ENCODE measurements at regions not wholly inside any gene's neighbourhood (a gene's known extent, or its start where the extent isn't known, plus 50 kb on each side); places are given as distances from the start of the nearest gene placed in this dataset.

- no peaks in the 10 kb centered on the region for H3K36me3 ChIP-seq (ENCODE audit: insufficient read depth, low read length)
- WGBS: no CpG with 5 or more reads among the region's 1 CpG
- peaks cover 3% of the 10 kb centered on the region; the same call in 1 of the 2 replicates for H3K4me1 ChIP-seq (ENCODE audit: insufficient read depth, low read length)
- H3K27me3 ChIP-seq (ENCODE audit: insufficient read depth, low read length): no peaks in the 10 kb centered on the region; the same call in 1 of the 2 replicates
- no peak overlapping the region for H3K9ac ChIP-seq (ENCODE audit: low read depth, low read length)
- H3K4me3 ChIP-seq (ENCODE audit: low read length): no peak overlapping the region
- peaks cover 5% of the 10 kb centered on the region; the same call in 1 of the 2 replicates for H3K9me3 ChIP-seq (ENCODE audit: insufficient read depth, low read depth, low read length)
- H3K27ac ChIP-seq (ENCODE audit: low read depth, low read length): no peak overlapping the region
Measured at GRCh38 chr10:76700241-76700640, 937.4 kb downstream of the KCNMA1 start.

- no peak overlapping the region for H3K27ac ChIP-seq (ENCODE audit: low read depth, low read length)
- no peak overlapping the region for H3K9ac ChIP-seq (ENCODE audit: low read depth, low read length)
- H3K36me3 ChIP-seq (ENCODE audit: insufficient read depth, low read length): no peaks in the 10 kb centered on the region
- H3K4me1 ChIP-seq (ENCODE audit: insufficient read depth, low read length): peaks cover 3% of the 10 kb centered on the region; the same call in 1 of the 2 replicates
- no peak overlapping the region for H3K4me3 ChIP-seq (ENCODE audit: low read length)
- no peaks in the 10 kb centered on the region; the same call in 1 of the 2 replicates for H3K27me3 ChIP-seq (ENCODE audit: insufficient read depth, low read length)
- peaks cover 5% of the 10 kb centered on the region; the same call in 1 of the 2 replicates for H3K9me3 ChIP-seq (ENCODE audit: insufficient read depth, low read depth, low read length)
Measured at GRCh38 chr10:76697923-76698322, 939.7 kb downstream of the KCNMA1 start.

- Histone ChIP-seq H3K4me3 (ENCODE audit: low read length) (no peak overlapping the region), H3K4me1 (ENCODE audit: insufficient read depth, low read length) (peaks cover 3% of the 10 kb centered on the region; the same call in 1 of the 2 replicates), H3K36me3 (ENCODE audit: insufficient read depth, low read length) (no peaks in the 10 kb centered on the region), H3K9me3 (ENCODE audit: insufficient read depth, low read depth, low read length) (peaks cover 5% of the 10 kb centered on the region), H3K9ac (ENCODE audit: low read depth, low read length) (no peak overlapping the region), H3K27ac (ENCODE audit: low read depth, low read length) (no peak overlapping the region), H3K27me3 (ENCODE audit: insufficient read depth, low read length) (no peaks in the 10 kb centered on the region; the same call in 1 of the 2 replicates)
Measured at GRCh38 chr10:76695069-76695468, 942.5 kb downstream of the KCNMA1 start.

- H3K9ac ChIP-seq (ENCODE audit: low read depth, low read length): no peak overlapping the region
- no peak overlapping the region for H3K27ac ChIP-seq (ENCODE audit: low read depth, low read length)
- no peaks in the 10 kb centered on the region for H3K27me3 ChIP-seq (ENCODE audit: insufficient read depth, low read length)
- H3K36me3 ChIP-seq (ENCODE audit: insufficient read depth, low read length): no peaks in the 10 kb centered on the region
- 98% methylated on average over 3 of the region's 5 CpGs for WGBS
- H3K4me1 ChIP-seq (ENCODE audit: insufficient read depth, low read length): no peaks in the 10 kb centered on the region
- no peak overlapping the region for H3K4me3 ChIP-seq (ENCODE audit: low read length)
- H3K9me3 ChIP-seq (ENCODE audit: insufficient read depth, low read depth, low read length): peaks cover 5% of the 10 kb centered on the region
Measured at GRCh38 chr10:76686201-76686600, 951.4 kb downstream of the KCNMA1 start.

GRCh38 chr10:76684968-76685367 is 952.6 kb downstream of the KCNMA1 start:
- WGBS: 91% methylated on average over 5 of the region's 5 CpGs
- Histone ChIP-seq H3K9ac (ENCODE audit: low read depth, low read length) (no peak overlapping the region), H3K4me3 (ENCODE audit: low read length) (no peak overlapping the region), H3K27me3 (ENCODE audit: insufficient read depth, low read length) (no peaks in the 10 kb centered on the region), H3K27ac (ENCODE audit: low read depth, low read length) (no peak overlapping the region), H3K9me3 (ENCODE audit: insufficient read depth, low read depth, low read length) (no peaks in the 10 kb centered on the region), H3K36me3 (ENCODE audit: insufficient read depth, low read length) (no peaks in the 10 kb centered on the region), H3K4me1 (ENCODE audit: insufficient read depth, low read length) (no peaks in the 10 kb centered on the region)

GRCh38 chr10:76681153-76681552 is 956.5 kb downstream of the KCNMA1 start:
- H3K9ac ChIP-seq (ENCODE audit: low read depth, low read length): no peak overlapping the region
- no peak overlapping the region for H3K27ac ChIP-seq (ENCODE audit: low read depth, low read length)
- no peaks in the 10 kb centered on the region for H3K27me3 ChIP-seq (ENCODE audit: insufficient read depth, low read length)
- no peaks in the 10 kb centered on the region for H3K9me3 ChIP-seq (ENCODE audit: insufficient read depth, low read depth, low read length)
- no peak overlapping the region for H3K4me3 ChIP-seq (ENCODE audit: low read length)
- no peaks in the 10 kb centered on the region for H3K36me3 ChIP-seq (ENCODE audit: insufficient read depth, low read length)
- no peaks in the 10 kb centered on the region for H3K4me1 ChIP-seq (ENCODE audit: insufficient read depth, low read length)
- WGBS: 86% methylated on average over 1 of the region's 1 CpG

GRCh38 chr10:76679030-76679429 is 958.6 kb downstream of the KCNMA1 start:
- no peak overlapping the region for H3K9ac ChIP-seq (ENCODE audit: low read depth, low read length)
- no peak overlapping the region for H3K4me3 ChIP-seq (ENCODE audit: low read length)
- no peaks in the 10 kb centered on the region for H3K4me1 ChIP-seq (ENCODE audit: insufficient read depth, low read length)
- H3K27ac ChIP-seq (ENCODE audit: low read depth, low read length): no peak overlapping the region
- WGBS: 94% methylated on average over 2 of the region's 2 CpGs
- H3K9me3 ChIP-seq (ENCODE audit: insufficient read depth, low read depth, low read length): no peaks in the 10 kb centered on the region
- H3K36me3 ChIP-seq (ENCODE audit: insufficient read depth, low read length): no peaks in the 10 kb centered on the region
- H3K27me3 ChIP-seq (ENCODE audit: insufficient read depth, low read length): no peaks in the 10 kb centered on the region

GRCh38 chr10:76675951-76676587 is 961.5 kb downstream of the KCNMA1 start:
- Histone ChIP-seq H3K9ac (ENCODE audit: low read depth, low read length) (no peak overlapping the region), H3K36me3 (ENCODE audit: insufficient read depth, low read length) (no peaks in the 10 kb centered on the region), H3K4me1 (ENCODE audit: insufficient read depth, low read length) (no peaks in the 10 kb centered on the region), H3K9me3 (ENCODE audit: insufficient read depth, low read depth, low read length) (no peaks in the 10 kb centered on the region), H3K27ac (ENCODE audit: low read depth, low read length) (no peak overlapping the region), H3K27me3 (ENCODE audit: insufficient read depth, low read length) (no peaks in the 10 kb centered on the region), H3K4me3 (ENCODE audit: low read length) (no peak overlapping the region)
- 95% methylated on average over 4 of the region's 4 CpGs for WGBS

- Histone ChIP-seq H3K27ac (ENCODE audit: low read depth, low read length) (no peak overlapping the region), H3K4me1 (ENCODE audit: insufficient read depth, low read length) (no peaks in the 10 kb centered on the region), H3K9ac (ENCODE audit: low read depth, low read length) (no peak overlapping the region), H3K4me3 (ENCODE audit: low read length) (no peak overlapping the region), H3K36me3 (ENCODE audit: insufficient read depth, low read length) (no peaks in the 10 kb centered on the region), H3K27me3 (ENCODE audit: insufficient read depth, low read length) (no peaks in the 10 kb centered on the region), H3K9me3 (ENCODE audit: insufficient read depth, low read depth, low read length) (no peaks in the 10 kb centered on the region)
- WGBS: 93% methylated on average over 3 of the region's 3 CpGs
Measured at GRCh38 chr10:76675561-76675950, 962.1 kb downstream of the KCNMA1 start.

GRCh38 chr10:76667408-76668370 is 969.9 kb downstream of the KCNMA1 start:
- no peak overlapping the region for H3K27ac ChIP-seq (ENCODE audit: low read depth, low read length)
- no peaks in the 10 kb centered on the region for H3K9me3 ChIP-seq (ENCODE audit: insufficient read depth, low read depth, low read length)
- no peaks in the 10 kb centered on the region for H3K36me3 ChIP-seq (ENCODE audit: insufficient read depth, low read length)
- WGBS: 90% methylated on average over 4 of the region's 4 CpGs
- H3K27me3 ChIP-seq (ENCODE audit: insufficient read depth, low read length): no peaks in the 10 kb centered on the region
- no peak overlapping the region for H3K9ac ChIP-seq (ENCODE audit: low read depth, low read length)
- no peaks in the 10 kb centered on the region for H3K4me1 ChIP-seq (ENCODE audit: insufficient read depth, low read length)
- H3K4me3 ChIP-seq (ENCODE audit: low read length): no peak overlapping the region

GRCh38 chr10:76666891-76667290 is 970.7 kb downstream of the KCNMA1 start:
- Histone ChIP-seq H3K4me3 (ENCODE audit: low read length) (no peak overlapping the region), H3K27me3 (ENCODE audit: insufficient read depth, low read length) (no peaks in the 10 kb centered on the region), H3K36me3 (ENCODE audit: insufficient read depth, low read length) (no peaks in the 10 kb centered on the region), H3K9me3 (ENCODE audit: insufficient read depth, low read depth, low read length) (no peaks in the 10 kb centered on the region), H3K27ac (ENCODE audit: low read depth, low read length) (no peak overlapping the region), H3K9ac (ENCODE audit: low read depth, low read length) (no peak overlapping the region), H3K4me1 (ENCODE audit: insufficient read depth, low read length) (no peaks in the 10 kb centered on the region)
- 100% methylated on average over 1 of the region's 1 CpG for WGBS
